ENCODE measurements at regions not wholly inside any gene's neighbourhood (a gene's known extent, or its start where the extent isn't known, plus 50 kb on each side); places are given as distances from the start of the nearest gene placed in this dataset.

DNA sequence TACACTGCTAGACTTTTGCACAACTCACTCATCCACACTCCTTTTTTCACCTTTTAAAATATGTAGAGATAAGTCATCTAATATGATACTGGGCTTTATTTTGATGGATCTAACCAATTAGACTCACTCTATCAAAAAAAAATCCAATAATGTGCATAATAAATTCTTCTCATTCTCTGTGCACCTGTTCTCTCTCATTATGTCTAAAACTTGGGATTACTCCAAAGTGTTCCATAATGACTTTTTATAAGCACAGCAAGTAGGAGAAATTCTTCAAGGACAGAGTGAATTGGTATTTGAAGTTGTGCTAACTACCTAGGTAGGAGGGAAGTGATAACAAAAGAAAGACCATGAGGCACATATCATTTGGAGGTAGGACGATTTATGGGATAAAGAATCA is 1438.8 kb downstream of the PCDH7 start:
- no TSS peak for BruUV-seq (replicated peaks)

GRCh38 chr4:32161392-32161791 is 1441.2 kb downstream of the PCDH7 start:
- Histone ChIP-seq H3K9me2 (replicated peaks; ENCODE audit: low read length) (no peaks in the 10 kb centered on the region), H3K4me3 (ENCODE audit: low read length) (no peak overlapping the region), H3K36me3 (ENCODE audit: low read depth, low read length) (no peaks in the 10 kb centered on the region), H4K20me1 (ENCODE audit: low read length) (no peaks in the 10 kb centered on the region), H3K9me3 (ENCODE audit: low read length) (no peaks in the 10 kb centered on the region), H3K27ac (ENCODE audit: low read length) (no peak overlapping the region), H3F3A (ENCODE audit: low read length, unreplicated experiment) (no peaks in the 10 kb centered on the region), H3K27me3 (ENCODE audit: low read length) (no peaks in the 10 kb centered on the region), H3K9ac (ENCODE audit: low read length) (no peak overlapping the region), H3K4me1 (ENCODE audit: insufficient read depth, low read length) (no peaks in the 10 kb centered on the region), H2AFZ (ENCODE audit: low read length) (no peak overlapping the region), H3K79me2 (ENCODE audit: low read length) (no peaks in the 10 kb centered on the region), H3K4me2 (ENCODE audit: low read length) (no peak overlapping the region)
- no TSS peak for BruUV-seq (replicated peaks)
- intact Hi-C loops (cut with micrococcal nuclease): no loop called here
- DNase-seq (peak; percentile 43), ATAC-seq (no peak)
- TF ChIP-seq EZH2phosphoT487 (IDR thresholded peaks at IDR 0.05; ENCODE audit: borderline replicate concordance, low read length) (no peak), EZH2 (IDR thresholded peaks at IDR 0.05; ENCODE audit: low read length, unreplicated experiment) (no peak), CTCF (conservative IDR thresholded peaks at IDR 0.05; ENCODE audit: low read depth, low read length) (no peak)
- CTCF ChIA-PET: no interaction called here
- POLR2A ChIA-PET (ENCODE audit: unreplicated experiment): no interaction called here

More for the DNA sequence above, 1438.8 kb downstream of the PCDH7 start:
- Histone ChIP-seq H3K79me2 (ENCODE audit: low read length) (no peaks in the 10 kb centered on the region), H3K36me3 (ENCODE audit: low read depth, low read length) (no peaks in the 10 kb centered on the region), H3K27me3 (ENCODE audit: low read length) (no peaks in the 10 kb centered on the region), H3K4me3 (ENCODE audit: low read length) (no peak overlapping the region), H3K9me3 (ENCODE audit: low read length) (no peaks in the 10 kb centered on the region), H3K4me1 (ENCODE audit: insufficient read depth, low read length) (no peaks in the 10 kb centered on the region), H3K9me2 (replicated peaks; ENCODE audit: low read length) (no peaks in the 10 kb centered on the region), H4K20me1 (ENCODE audit: low read length) (no peaks in the 10 kb centered on the region), H3F3A (ENCODE audit: low read length, unreplicated experiment) (no peaks in the 10 kb centered on the region), H3K4me2 (ENCODE audit: low read length) (no peak overlapping the region), H2AFZ (ENCODE audit: low read length) (no peak overlapping the region), H3K27ac (ENCODE audit: low read length) (no peak overlapping the region), H3K9ac (ENCODE audit: low read length) (no peak overlapping the region)
- ChIA-PET CTCF (no interaction called here), POLR2A (ENCODE audit: unreplicated experiment) (no interaction called here)
- DNase-seq: no peak
- TF ChIP-seq EZH2 (IDR thresholded peaks at IDR 0.05; ENCODE audit: low read length, unreplicated experiment) (no peak), EZH2phosphoT487 (IDR thresholded peaks at IDR 0.05; ENCODE audit: borderline replicate concordance, low read length) (no peak), CTCF (conservative IDR thresholded peaks at IDR 0.05; ENCODE audit: low read depth, low read length) (no peak)
- intact Hi-C loops (cut with micrococcal nuclease): no loop called here
- ATAC-seq: no peak

DNA sequence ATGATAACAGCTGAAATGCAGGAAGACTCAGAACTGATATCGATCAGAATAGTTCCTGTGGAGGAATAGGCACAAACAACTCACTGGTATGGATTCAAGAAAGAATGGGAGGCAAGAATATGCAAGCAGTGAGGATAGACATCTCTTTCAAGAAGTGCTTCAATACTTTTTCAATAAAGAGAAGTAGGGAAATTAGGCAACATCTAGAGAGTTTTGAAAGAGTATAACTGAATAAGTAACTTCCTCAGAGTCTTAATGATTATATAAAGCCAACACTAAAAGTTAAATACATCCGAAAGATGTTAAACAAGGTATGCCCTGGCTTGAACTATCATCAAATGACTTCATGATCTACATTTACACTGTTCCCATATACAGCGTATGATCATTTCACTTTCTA is 1443.0 kb downstream of the PCDH7 start:
- Histone ChIP-seq H2AFZ (ENCODE audit: low read length) (no peak overlapping the region), H4K20me1 (ENCODE audit: low read length) (no peaks in the 10 kb centered on the region), H3K4me2 (ENCODE audit: low read length) (no peak overlapping the region), H3K9me3 (ENCODE audit: low read length) (no peaks in the 10 kb centered on the region), H3K27me3 (ENCODE audit: low read length) (no peaks in the 10 kb centered on the region), H3K9me2 (replicated peaks; ENCODE audit: low read length) (no peaks in the 10 kb centered on the region), H3K36me3 (ENCODE audit: low read depth, low read length) (no peaks in the 10 kb centered on the region), H3K9ac (ENCODE audit: low read length) (no peak overlapping the region), H3K27ac (ENCODE audit: low read length) (no peak overlapping the region), H3K79me2 (ENCODE audit: low read length) (no peaks in the 10 kb centered on the region), H3F3A (ENCODE audit: low read length, unreplicated experiment) (no peaks in the 10 kb centered on the region), H3K4me3 (ENCODE audit: low read length) (no peak overlapping the region), H3K4me1 (ENCODE audit: insufficient read depth, low read length) (no peaks in the 10 kb centered on the region)
- intact Hi-C loops (cut with micrococcal nuclease): no loop called here
- POLR2A ChIA-PET (ENCODE audit: unreplicated experiment): interaction anchor here (0.6 kb wide), 1 partner anchor 470 kb away, joined by 3 read pairs; no protein-coding TSS in a partner anchor
- DNase-seq (no peak), ATAC-seq (no peak)
- no TSS peak for BruUV-seq (replicated peaks)
- TF ChIP-seq EZH2 (IDR thresholded peaks at IDR 0.05; ENCODE audit: low read length, unreplicated experiment) (no peak), EZH2phosphoT487 (IDR thresholded peaks at IDR 0.05; ENCODE audit: borderline replicate concordance, low read length) (no peak), CTCF (conservative IDR thresholded peaks at IDR 0.05; ENCODE audit: low read depth, low read length) (no peak)
- CTCF ChIA-PET: no interaction called here
